GM13977 (cell line): ENCODE measurements at regions not wholly inside any gene's neighbourhood (a gene's known extent, or its start where the extent isn't known, plus 50 kb on each side); places are given as distances from the start of the nearest gene placed in this dataset.

Experiments used
- DNase-seq: peaks from one replicate; pipeline ENCODE4 v3.0.0; 2012; ENCODE audit warnings: low spot score
- in situ Hi-C: fragments of 300-500 bp; cut with MboI; formaldehyde crosslinking; loops from one replicate; pipeline ENCODE4 v1.12.0; 2022; ENCODE audit warnings: low sequenced_read_pairs, low pct_unique_long_range_greater_than_20kb, mixed read lengths, inconsistent platforms; ENCODE audit not compliant: unreplicated experiment
- TF ChIP-seq, protein P1 (sequence below): IDR thresholded peaks from 2 replicates; pipeline ENCODE4 v1.5.1; 2012; ENCODE audit warnings: mild to moderate bottlenecking, control low read depth; ENCODE audit not compliant: insufficient read depth; ENCODE audit errors: extremely low read depth, missing control alignments

- in situ Hi-C loops: no loop called here
- DNase-seq: no peak
- TF ChIP-seq, protein P1, sequence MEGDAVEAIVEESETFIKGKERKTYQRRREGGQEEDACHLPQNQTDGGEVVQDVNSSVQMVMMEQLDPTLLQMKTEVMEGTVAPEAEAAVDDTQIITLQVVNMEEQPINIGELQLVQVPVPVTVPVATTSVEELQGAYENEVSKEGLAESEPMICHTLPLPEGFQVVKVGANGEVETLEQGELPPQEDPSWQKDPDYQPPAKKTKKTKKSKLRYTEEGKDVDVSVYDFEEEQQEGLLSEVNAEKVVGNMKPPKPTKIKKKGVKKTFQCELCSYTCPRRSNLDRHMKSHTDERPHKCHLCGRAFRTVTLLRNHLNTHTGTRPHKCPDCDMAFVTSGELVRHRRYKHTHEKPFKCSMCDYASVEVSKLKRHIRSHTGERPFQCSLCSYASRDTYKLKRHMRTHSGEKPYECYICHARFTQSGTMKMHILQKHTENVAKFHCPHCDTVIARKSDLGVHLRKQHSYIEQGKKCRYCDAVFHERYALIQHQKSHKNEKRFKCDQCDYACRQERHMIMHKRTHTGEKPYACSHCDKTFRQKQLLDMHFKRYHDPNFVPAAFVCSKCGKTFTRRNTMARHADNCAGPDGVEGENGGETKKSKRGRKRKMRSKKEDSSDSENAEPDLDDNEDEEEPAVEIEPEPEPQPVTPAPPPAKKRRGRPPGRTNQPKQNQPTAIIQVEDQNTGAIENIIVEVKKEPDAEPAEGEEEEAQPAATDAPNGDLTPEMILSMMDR: no peak
Observed at GRCh38 chr13:77480066-77480465, 55.4 kb upstream of the SCEL start.

- in situ Hi-C loops: loop anchor here (10.0 kb wide), 1 partner anchor 145 kb away; no protein-coding TSS in a partner anchor
- DNase-seq: no peak
Observed at GRCh38 chr13:77479326-77479725, 56.2 kb upstream of the SCEL start.

GRCh38 chr13:77477299-77477848 lies 58.1 kb upstream of the SCEL start:
- DNase-seq: peak; percentile 7
- in situ Hi-C loops: loop anchor here (10.0 kb wide), 1 partner anchor 143 kb away; no protein-coding TSS in a partner anchor
- TF ChIP-seq, protein P1: no peak

More at GRCh38 chr13:77479326-77479725, 56.2 kb upstream of the SCEL start:
- TF ChIP-seq, protein P1: no peak

GRCh38 chr13:77476456-77476855 lies 59.0 kb upstream of the SCEL start:
- in situ Hi-C loops: loop anchor here (10.0 kb wide), 1 partner anchor 142 kb away; no protein-coding TSS in a partner anchor
- DNase-seq: no peak
- TF ChIP-seq, protein P1: no peak

DNA sequence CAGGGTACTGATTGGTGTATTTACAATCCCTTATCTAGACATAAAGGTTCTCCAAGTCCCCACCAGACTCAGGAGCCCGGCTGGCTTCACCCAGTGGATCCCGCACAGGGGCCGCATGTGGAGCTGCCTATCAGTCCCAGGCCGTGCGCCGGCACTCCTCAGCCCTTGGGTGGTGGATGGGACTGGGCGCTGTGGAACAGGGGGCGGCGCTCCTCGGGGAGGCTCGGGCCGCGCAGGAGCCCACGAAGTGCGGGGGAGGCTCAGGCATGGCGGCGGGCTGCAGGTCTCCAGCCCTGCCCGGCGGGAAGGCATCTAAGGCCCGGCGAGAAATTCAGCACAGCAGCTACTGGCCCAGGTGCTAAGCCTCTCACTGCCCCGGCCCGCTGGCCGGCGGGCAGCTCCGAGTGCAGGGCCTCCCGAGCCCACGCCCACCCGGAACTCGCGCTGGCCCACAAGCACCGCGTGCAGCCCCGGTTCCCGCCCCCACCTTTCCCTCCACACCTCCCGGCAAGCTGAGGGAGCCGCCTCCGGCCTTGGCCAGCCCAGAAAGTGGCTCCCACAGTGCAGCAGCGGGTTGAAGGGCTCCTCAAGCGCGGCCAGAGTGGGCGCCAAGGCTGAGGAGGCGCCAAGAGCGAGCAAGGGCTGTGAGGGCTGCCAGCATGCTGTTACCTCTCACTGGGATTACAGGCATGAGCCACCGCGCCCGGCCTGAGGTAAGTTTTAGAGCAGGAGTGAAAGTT lies 60.0 kb upstream of the SCEL start:
- in situ Hi-C loops: loop anchor here (10.0 kb wide), 1 partner anchor 141 kb away; no protein-coding TSS in a partner anchor
- TF ChIP-seq, protein P1: no peak
- no peak for DNase-seq

GRCh38 chr13:77470986-77471385 lies 64.5 kb upstream of the SCEL start:
- no peak for DNase-seq
- in situ Hi-C loops: loop anchor here (10.0 kb wide), 1 partner anchor 136 kb away; no protein-coding TSS in a partner anchor
- TF ChIP-seq, protein P1: no peak
